ENCODE measurements at regions not wholly inside any gene's neighbourhood (a gene's known extent, or its start where the extent isn't known, plus 50 kb on each side); places are given as distances from the start of the nearest gene placed in this dataset.

Small RNA genes lying in the stretch of these regions (microRNA-seq; reads per million reads assigned to microRNA genes)
- 0 reads per million in 2 donors for gene MIR6760

All from left colon (tissue), 2 donors.